HFF-Myc (cell line): ENCODE measurements at regions not wholly inside any gene's neighbourhood (a gene's known extent, or its start where the extent isn't known, plus 50 kb on each side); places are given as distances from the start of the nearest gene placed in this dataset.
"Not testable (repeated sequence)": the region's sequence is repeated elsewhere in the genome, so short reads cannot be mapped to it uniquely, and the experiment has no call there.

Experiments
- DNase-seq: peaks from one replicate; pipeline ENCODE4 v3.0.0-alpha.2; 2011; ENCODE audit warnings: low read depth; ENCODE audit errors: extremely low read depth
- H3K4me3 ChIP-seq: replicated peaks from 2 replicates; pipeline ENCODE4 v1.5.1; 2011; ENCODE audit warnings: low read depth, mild to moderate bottlenecking, control low read depth, low read length
- CTCF ChIP-seq: IDR thresholded peaks from 2 replicates; pipeline ENCODE4 v1.5.1; 2012; ENCODE audit warnings: mild to moderate bottlenecking, low read depth, low read length, control low read depth; ENCODE audit errors: missing control alignments

GRCh38 chr1:187725216-187725615, 896.5 kb downstream of the PLA2G4A start:
- no peak overlapping the region for H3K4me3 ChIP-seq
- no peak for TF ChIP-seq CTCF
- no peak for DNase-seq

- no peak overlapping the region for H3K4me3 ChIP-seq
- DNase-seq: no peak
- TF ChIP-seq CTCF: no peak
These were observed 904.5 kb downstream of the PLA2G4A start for GRCh38 chr1:187733232-187733631.

GRCh38 chr1:187734427-187734826, 905.7 kb downstream of the PLA2G4A start:
- H3K4me3 ChIP-seq: no peak overlapping the region
- DNase-seq: no peak
- TF ChIP-seq CTCF: no peak

- H3K4me3 ChIP-seq: no peak overlapping the region
- no peak for TF ChIP-seq CTCF
- no peak for DNase-seq
These were observed 915.9 kb downstream of the PLA2G4A start for GRCh38 chr1:187744665-187745064.

GRCh38 chr1:187755536-187755935, 926.8 kb downstream of the PLA2G4A start:
- no peak overlapping the region for H3K4me3 ChIP-seq
- no peak for TF ChIP-seq CTCF
- no peak for DNase-seq

- H3K4me3 ChIP-seq, DNase-seq: not testable (repeated sequence)
These were observed 927.9 kb downstream of the PLA2G4A start for GRCh38 chr1:187756684-187757083.

GRCh38 chr1:187759825-187760333, 931.1 kb downstream of the PLA2G4A start:
- no peak overlapping the region for H3K4me3 ChIP-seq

More at GRCh38 chr1:187759825-187760333, 931.1 kb downstream of the PLA2G4A start:
- DNase-seq: no peak
- TF ChIP-seq CTCF: no peak
